PFSK-1 (cell line): ENCODE measurements at regions not wholly inside any gene's neighbourhood (a gene's known extent, or its start where the extent isn't known, plus 50 kb on each side); places are given as distances from the start of the nearest gene placed in this dataset.

Source experiments
- REST ChIP-seq, 2 experiments: IDR thresholded peaks; 2 replicates each; pipeline versions ENCODE4 v1.6.1 to v1.8.0; 2011 to 2012; ENCODE audit warnings: low read depth in 2 of 2, low read length in 2 of 2, control low read depth in 1 of 2, inconsistent platforms in 1 of 2, mild to moderate bottlenecking in 1 of 2, moderate library complexity in 1 of 2; ENCODE audit not compliant: insufficient read depth in 1 of 2
- TAF1 ChIP-seq: IDR thresholded peaks from 2 replicates; pipeline ENCODE4 v1.6.1; 2012; ENCODE audit warnings: low read length, control low read depth, borderline replicate concordance; ENCODE audit not compliant: insufficient read depth

- TF ChIP-seq TAF1 (no peak), REST (IDR thresholded peaks at IDR 0.05; ENCODE audit: insufficient read depth in 1 of 2, low read depth in 2 of 2, low read length in 2 of 2) (peak in 1 of 2 experiments; percentile 69; a peak in 2 of 4 replicates)
These were observed 463.4 kb downstream of the EFNB2 start for GRCh38 chr13:106072014-106072413.
